ENCODE measurements at regions not wholly inside any gene's neighbourhood (a gene's known extent, or its start where the extent isn't known, plus 50 kb on each side); places are given as distances from the start of the nearest gene placed in this dataset.

- no TSS peak for BruUV-seq (replicated peaks)
Measured at GRCh38 chr10:36721871-36722270, 403.5 kb upstream of the ANKRD30A start.

GRCh38 chr10:36720895-36721294 lies 404.5 kb upstream of the ANKRD30A start:
- TF ChIP-seq YY1 (IDR thresholded peaks at IDR 0.05; ENCODE audit: extremely low read depth, insufficient replicate concordance, low read depth, low read length) (no peak), JUND (IDR thresholded peaks at IDR 0.05) (no peak), CEBPB (IDR thresholded peaks at IDR 0.05; ENCODE audit: low read depth) (no peak), EGR1 (IDR thresholded peaks at IDR 0.05; ENCODE audit: low read depth) (no peak), RAD21 (IDR thresholded peaks at IDR 0.05; ENCODE audit: low read depth) (no peak), EZH2phosphoT487 (IDR thresholded peaks at IDR 0.05; ENCODE audit: borderline replicate concordance) (no peak), TCF7L2 (IDR thresholded peaks at IDR 0.05; ENCODE audit: borderline replicate concordance, extremely low read depth, insufficient read depth, insufficient read length) (no peak), ZNF274 (IDR thresholded peaks at IDR 0.05; ENCODE audit: low read depth, low read length) (no peak), POLR2AphosphoS5 (IDR thresholded peaks at IDR 0.05; ENCODE audit: low read depth, low read length) (no peak), ELF1 (IDR thresholded peaks at IDR 0.05; ENCODE audit: borderline replicate concordance, low read depth) (no peak), ZBTB33 (IDR thresholded peaks at IDR 0.05; ENCODE audit: extremely low read depth, insufficient replicate concordance, low read length) (no peak), SIN3A (IDR thresholded peaks at IDR 0.05; ENCODE audit: low read depth) (no peak), EZH2 (IDR thresholded peaks at IDR 0.05) (no peak)
- no peaks in the 10 kb centered on the region for H3K9me2 ChIP-seq (ENCODE audit: insufficient read depth)
- no peak overlapping the region for H3K9ac ChIP-seq (ENCODE audit: low read length)
- ChIA-PET RAD21 (ENCODE audit: low non-redundant PET in 1 of 2, low total read pairs in 2 of 2, uncharacterized antibody in 2 of 2, unreplicated experiment in 2 of 2) (no interaction called here), POLR2A (no interaction called here), CTCF (no interaction called here)
- no peak overlapping the region for H3K4me3 ChIP-seq (replicated peaks in 1 of 2; ENCODE audit: low read depth in 1 of 2, low read length in 2 of 2)
- intact Hi-C loops (cut with micrococcal nuclease): no loop called here
- no peaks in the 10 kb centered on the region for H3K36me3 ChIP-seq (ENCODE audit: control insufficient read depth in 1 of 2, insufficient read depth in 2 of 2, low read length in 2 of 2)
- DNase-seq (ENCODE audit: low read depth, low spot score) (no peak), ATAC-seq (no peak)
- no peaks in the 10 kb centered on the region for H3K79me2 ChIP-seq (ENCODE audit: insufficient read depth, low read length)
- H3K27me3 ChIP-seq (ENCODE audit: insufficient read depth, low read length): no peaks in the 10 kb centered on the region
- peaks cover 0 to 14% of the 10 kb centered on the region in 2 experiments; a peak in 2 of 4 replicates for H3K9me3 ChIP-seq (ENCODE audit: control insufficient read depth in 1 of 2, insufficient read depth in 1 of 2, low read depth in 1 of 2, low read length in 2 of 2)
- no peaks in the 10 kb centered on the region for H3K4me1 ChIP-seq (ENCODE audit: control insufficient read depth in 1 of 2, insufficient read depth in 2 of 2, low read length in 2 of 2)
- H2AFZ ChIP-seq (ENCODE audit: low read depth, low read length, poor library complexity, severe bottlenecking): no peak overlapping the region
- no peak overlapping the region for H3K27ac ChIP-seq (ENCODE audit: low read depth, low read length)
- H3K4me2 ChIP-seq (ENCODE audit: low read length): no peak overlapping the region
- no peaks in the 10 kb centered on the region for H4K20me1 ChIP-seq (ENCODE audit: insufficient read depth)
- BruUV-seq (replicated peaks): no TSS peak

More at GRCh38 chr10:36721871-36722270, 403.5 kb upstream of the ANKRD30A start:
- H3K9ac ChIP-seq (ENCODE audit: low read length): no peak overlapping the region
- TF ChIP-seq TCF7L2 (IDR thresholded peaks at IDR 0.05; ENCODE audit: borderline replicate concordance, extremely low read depth, insufficient read depth, insufficient read length): no peak
- TF ChIP-seq FOSL1 (IDR thresholded peaks at IDR 0.05; ENCODE audit: low read depth): no peak
- no peak for TF ChIP-seq CEBPB (IDR thresholded peaks at IDR 0.05; ENCODE audit: low read depth)
- no peak for TF ChIP-seq RAD21 (IDR thresholded peaks at IDR 0.05; ENCODE audit: low read depth)
- ChIA-PET RAD21 (ENCODE audit: low non-redundant PET in 1 of 2, low total read pairs in 2 of 2, uncharacterized antibody in 2 of 2, unreplicated experiment in 2 of 2) (no interaction called here), CTCF (no interaction called here), POLR2A (no interaction called here)
- H3K4me2 ChIP-seq (ENCODE audit: low read length): no peak overlapping the region
- no peaks in the 10 kb centered on the region for H3K9me2 ChIP-seq (ENCODE audit: insufficient read depth)
- no peaks in the 10 kb centered on the region for H4K20me1 ChIP-seq (ENCODE audit: insufficient read depth)
- no peaks in the 10 kb centered on the region for H3K79me2 ChIP-seq (ENCODE audit: insufficient read depth, low read length)
- no peak overlapping the region for H3K27ac ChIP-seq (ENCODE audit: low read depth, low read length)
- H3K36me3 ChIP-seq (ENCODE audit: control insufficient read depth in 1 of 2, insufficient read depth in 2 of 2, low read length in 2 of 2): no peaks in the 10 kb centered on the region
- no peak overlapping the region for H3K4me3 ChIP-seq (replicated peaks in 1 of 2; ENCODE audit: low read depth in 1 of 2, low read length in 2 of 2)
- ATAC-seq (no peak), DNase-seq (ENCODE audit: low read depth, low spot score) (no peak)
- H3K27me3 ChIP-seq (ENCODE audit: insufficient read depth, low read length): no peaks in the 10 kb centered on the region
- no peak overlapping the region for H2AFZ ChIP-seq (ENCODE audit: low read depth, low read length, poor library complexity, severe bottlenecking)
- intact Hi-C loops (cut with micrococcal nuclease): no loop called here
- peaks cover 0 to 14% of the 10 kb centered on the region in 2 experiments; a peak in 2 of 4 replicates for H3K9me3 ChIP-seq (ENCODE audit: control insufficient read depth in 1 of 2, insufficient read depth in 1 of 2, low read depth in 1 of 2, low read length in 2 of 2)
- no peaks in the 10 kb centered on the region for H3K4me1 ChIP-seq (ENCODE audit: control insufficient read depth in 1 of 2, insufficient read depth in 2 of 2, low read length in 2 of 2)
